OCI-LY3 (cell line): ENCODE measurements at regions not wholly inside any gene's neighbourhood (a gene's known extent, or its start where the extent isn't known, plus 50 kb on each side); places are given as distances from the start of the nearest gene placed in this dataset.

Source experiments
- H2AFZ ChIP-seq: fragments of 200-600, 300-600 bp; shearing (Covaris generic); 2 replicates; pipeline ENCODE4 v1.6.0; 2014; ENCODE audit warnings: antibody characterized with exemption, low read depth, low read length
- H3K27ac ChIP-seq: fragments of 200-600, 300-600 bp; sonication (generic); 2 replicates; pipeline ENCODE4 v1.5.1; 2014; ENCODE audit warnings: mild to moderate bottlenecking, low read length, moderate library complexity, mixed read lengths
- H3K27me3 ChIP-seq: fragments of 200-600, 300-600 bp; sonication (generic); 2 replicates; pipeline ENCODE4 v1.6.1; 2014; ENCODE audit warnings: low read depth, low read length, mixed read lengths
- H3K36me3 ChIP-seq: fragments of 200-600, 300-600 bp; sonication (generic); replicated peaks from 2 replicates; pipeline ENCODE3; 2014; ENCODE audit warnings: low read depth, low read length, mixed read lengths
- H3K4me1 ChIP-seq: fragments of 300-600, 200-600 bp; sonication (generic); 2 replicates; pipeline ENCODE4 v1.6.1; 2014; ENCODE audit warnings: low read length, mixed read lengths
- H3K4me2 ChIP-seq: fragments of 200-600, 300-600 bp; sonication (generic); 2 replicates; pipeline ENCODE4 v1.6.1; 2014; ENCODE audit warnings: low read length, mixed read lengths
- H3K4me3 ChIP-seq: fragments of 300-600, 200-600 bp; sonication (generic); 2 replicates; pipeline ENCODE4 v1.5.1; 2014; ENCODE audit warnings: antibody characterized with exemption, mild to moderate bottlenecking, low read length, moderate library complexity
- H3K79me2 ChIP-seq: fragments of 300-600, 200-600 bp; shearing (Covaris generic); 2 replicates; pipeline ENCODE4 v1.6.1; 2014; ENCODE audit warnings: mild to moderate bottlenecking, low read length, mixed read lengths
- H3K9ac ChIP-seq: fragments of 300-600, 200-600 bp; shearing (Covaris generic); 2 replicates; pipeline ENCODE4 v1.6.0; 2014; ENCODE audit warnings: mild to moderate bottlenecking, low read length, moderate library complexity
- H3K9me3 ChIP-seq: fragments of 200-600, 300-600 bp; shearing (Covaris generic); 2 replicates; pipeline ENCODE4 v1.6.1; 2014; ENCODE audit warnings: low read length, mixed read lengths; ENCODE audit not compliant: insufficient read depth
- H4K20me1 ChIP-seq: fragments of 200-600, 300-600 bp; sonication (generic); 2 replicates; pipeline ENCODE4 v1.6.1; 2016; ENCODE audit warnings: low read length, mixed read lengths; ENCODE audit not compliant: insufficient read depth
- EZH2phosphoT487 ChIP-seq: fragments of 200-600 bp; shearing (Covaris generic); IDR thresholded peaks from 2 replicates; pipeline ENCODE4 v1.6.1; 2018; ENCODE audit warnings: antibody characterized with exemption, mixed run types, low read depth
- TF ChIP-seq, protein P1 (sequence below): fragments of 200-600, 300-600 bp; sonication (generic); IDR thresholded peaks from 2 replicates; pipeline ENCODE4 v1.5.1; 2014; ENCODE audit warnings: antibody characterized with exemption, low read length, low read depth

DNA sequence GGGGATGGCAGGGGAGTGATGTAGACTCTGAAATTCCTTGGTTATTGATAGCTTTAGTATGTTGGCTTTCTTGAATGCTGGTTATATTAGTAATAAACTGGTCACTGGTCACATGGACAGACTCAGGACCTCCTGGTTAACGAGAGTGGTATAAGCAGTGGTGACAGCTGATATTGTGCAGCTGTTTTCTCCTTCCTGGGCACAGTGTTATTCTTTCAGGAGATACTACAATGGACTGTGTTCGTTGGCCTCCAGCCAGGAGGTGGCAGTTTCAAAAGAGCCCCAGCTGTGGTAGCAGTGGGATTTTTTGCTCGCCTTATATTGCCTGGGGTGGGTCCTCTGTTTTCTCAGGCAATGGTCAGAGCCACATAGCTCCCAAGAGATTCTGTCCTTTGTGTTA is 181.6 kb upstream of the RBMS3 start:
- 0 out of 2 replicates have a peak, but pooled peaks cover 6% of the 10 kb centered on the region for H3K9me3 ChIP-seq
- no peaks in the 10 kb centered on the region for H3K27me3 ChIP-seq
- TF ChIP-seq, protein P1, sequence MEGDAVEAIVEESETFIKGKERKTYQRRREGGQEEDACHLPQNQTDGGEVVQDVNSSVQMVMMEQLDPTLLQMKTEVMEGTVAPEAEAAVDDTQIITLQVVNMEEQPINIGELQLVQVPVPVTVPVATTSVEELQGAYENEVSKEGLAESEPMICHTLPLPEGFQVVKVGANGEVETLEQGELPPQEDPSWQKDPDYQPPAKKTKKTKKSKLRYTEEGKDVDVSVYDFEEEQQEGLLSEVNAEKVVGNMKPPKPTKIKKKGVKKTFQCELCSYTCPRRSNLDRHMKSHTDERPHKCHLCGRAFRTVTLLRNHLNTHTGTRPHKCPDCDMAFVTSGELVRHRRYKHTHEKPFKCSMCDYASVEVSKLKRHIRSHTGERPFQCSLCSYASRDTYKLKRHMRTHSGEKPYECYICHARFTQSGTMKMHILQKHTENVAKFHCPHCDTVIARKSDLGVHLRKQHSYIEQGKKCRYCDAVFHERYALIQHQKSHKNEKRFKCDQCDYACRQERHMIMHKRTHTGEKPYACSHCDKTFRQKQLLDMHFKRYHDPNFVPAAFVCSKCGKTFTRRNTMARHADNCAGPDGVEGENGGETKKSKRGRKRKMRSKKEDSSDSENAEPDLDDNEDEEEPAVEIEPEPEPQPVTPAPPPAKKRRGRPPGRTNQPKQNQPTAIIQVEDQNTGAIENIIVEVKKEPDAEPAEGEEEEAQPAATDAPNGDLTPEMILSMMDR = no peak
- no peak for TF ChIP-seq EZH2phosphoT487
- H2AFZ ChIP-seq = no peak overlapping the region
- no peaks in the 10 kb centered on the region for H3K4me1 ChIP-seq
- H3K9ac ChIP-seq = no peak overlapping the region
- H3K4me3 ChIP-seq = no peak overlapping the region
- no peaks in the 10 kb centered on the region for H4K20me1 ChIP-seq
- H3K79me2 ChIP-seq = no peaks in the 10 kb centered on the region
- no peak overlapping the region for H3K27ac ChIP-seq
- H3K36me3 ChIP-seq = no peaks in the 10 kb centered on the region
- H3K4me2 ChIP-seq = no peak overlapping the region

DNA sequence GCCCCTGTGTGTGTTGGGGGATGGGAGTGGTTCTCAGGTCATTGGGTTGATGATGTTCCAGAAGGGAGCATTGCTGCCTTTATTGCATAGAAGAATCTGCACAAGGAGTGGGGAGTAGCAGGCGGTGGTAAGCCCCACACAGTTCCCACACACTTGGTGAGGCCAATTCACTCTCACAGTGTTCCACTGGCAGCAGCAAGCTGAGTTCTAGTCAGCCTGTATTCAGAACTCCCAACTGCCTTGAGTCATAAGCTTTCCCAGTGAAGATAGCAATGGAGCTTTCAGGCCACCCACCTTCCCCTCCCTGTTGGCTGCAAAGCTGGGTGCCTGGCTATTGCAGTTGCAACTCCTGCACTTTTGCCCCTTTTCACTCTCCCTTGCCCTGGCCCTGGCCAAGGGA is 181.1 kb upstream of the RBMS3 start:
- Histone ChIP-seq H3K4me1 (no peaks in the 10 kb centered on the region), H3K4me3 (no peak overlapping the region), H3K27ac (no peak overlapping the region), H4K20me1 (no peaks in the 10 kb centered on the region), H3K4me2 (no peak overlapping the region), H3K79me2 (no peaks in the 10 kb centered on the region), H3K9ac (no peak overlapping the region), H3K36me3 (no peaks in the 10 kb centered on the region), H2AFZ (no peak overlapping the region), H3K9me3 (0 out of 2 replicates have a peak, but pooled peaks cover 6% of the 10 kb centered on the region), H3K27me3 (no peaks in the 10 kb centered on the region)
- TF ChIP-seq, protein P1 = no peak
- no peak for TF ChIP-seq EZH2phosphoT487

DNA sequence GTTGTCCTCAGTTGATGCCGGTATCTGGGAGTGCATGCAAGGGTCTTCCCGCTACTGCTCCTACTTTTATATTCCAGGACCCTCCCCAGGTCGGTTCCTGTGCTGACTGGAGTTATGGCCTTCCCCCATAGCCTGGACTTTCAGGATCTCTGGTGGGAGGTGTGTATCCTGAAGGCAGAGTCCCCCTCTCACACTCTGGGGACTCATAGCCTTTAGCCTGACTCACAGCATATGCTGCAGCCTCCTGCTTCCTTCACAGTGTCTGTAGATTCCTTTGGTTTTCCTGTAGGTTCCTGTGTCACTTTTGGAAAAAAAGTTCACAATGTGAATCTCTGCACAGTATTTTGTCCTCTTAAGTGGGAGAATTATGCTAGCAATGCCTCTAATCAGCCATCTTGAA is 180.6 kb upstream of the RBMS3 start:
- Histone ChIP-seq H3K27ac (no peak overlapping the region), H3K4me1 (no peaks in the 10 kb centered on the region), H4K20me1 (no peaks in the 10 kb centered on the region), H3K9me3 (0 out of 2 replicates have a peak, but pooled peaks cover 6% of the 10 kb centered on the region), H3K79me2 (no peaks in the 10 kb centered on the region), H3K36me3 (no peaks in the 10 kb centered on the region), H3K4me3 (no peak overlapping the region), H3K27me3 (no peaks in the 10 kb centered on the region), H3K9ac (no peak overlapping the region), H3K4me2 (no peak overlapping the region), H2AFZ (no peak overlapping the region)
- no peak for TF ChIP-seq EZH2phosphoT487
- TF ChIP-seq, protein P1 = no peak

DNA sequence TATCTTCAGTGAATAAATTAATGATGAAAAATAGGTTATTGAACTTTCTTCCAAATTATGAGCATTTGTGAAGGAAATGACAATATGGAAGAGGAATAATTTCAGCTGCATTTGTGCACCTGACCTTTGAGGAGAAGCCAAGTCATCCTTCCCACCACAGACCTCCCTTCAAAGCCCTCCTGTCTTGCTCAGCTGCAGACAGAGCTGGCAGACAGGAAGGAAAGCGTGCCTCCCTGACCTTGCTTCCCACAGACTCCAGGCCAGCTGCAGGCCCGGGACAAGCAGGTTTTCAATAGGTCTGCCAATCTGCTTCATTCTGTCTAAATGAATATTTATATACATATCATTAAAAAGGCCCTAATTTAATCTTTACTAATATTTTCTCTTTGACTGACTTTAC is 152.9 kb upstream of the RBMS3 start:
- Histone ChIP-seq H3K9me3 (no peaks in the 10 kb centered on the region), H4K20me1 (no peaks in the 10 kb centered on the region), H2AFZ (no peak overlapping the region), H3K4me2 (no peak overlapping the region), H3K4me1 (no peaks in the 10 kb centered on the region; the same call in 1 of the 2 replicates), H3K27ac (no peak overlapping the region), H3K36me3 (no peaks in the 10 kb centered on the region), H3K9ac (no peak overlapping the region), H3K27me3 (no peaks in the 10 kb centered on the region), H3K79me2 (no peaks in the 10 kb centered on the region), H3K4me3 (no peak overlapping the region)
- TF ChIP-seq EZH2phosphoT487 = no peak

DNA sequence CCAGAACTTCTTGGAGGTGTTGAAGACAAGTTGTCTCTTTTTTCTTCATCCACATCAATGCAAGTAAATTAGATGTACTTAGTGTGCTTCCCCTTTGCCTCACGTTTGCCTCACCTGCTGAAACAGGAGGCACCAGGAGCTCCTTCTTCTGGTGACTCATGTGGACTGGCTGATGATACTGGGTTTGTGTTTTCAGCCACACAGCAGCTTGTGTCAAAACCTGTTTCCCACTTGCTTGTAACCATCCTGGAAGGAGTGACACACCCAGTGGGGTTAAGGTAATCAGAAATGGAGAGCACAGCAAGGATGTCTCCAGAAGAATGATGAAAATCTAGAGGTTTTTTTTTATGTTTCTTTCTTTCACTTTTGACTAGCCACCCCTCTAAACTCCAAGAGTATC is 143.3 kb upstream of the RBMS3 start:
- Histone ChIP-seq H3K27ac (no peak overlapping the region), H3K4me2 (no peak overlapping the region), H4K20me1 (no peaks in the 10 kb centered on the region), H3K9ac (no peak overlapping the region), H3K27me3 (no peaks in the 10 kb centered on the region), H2AFZ (no peak overlapping the region), H3K79me2 (no peaks in the 10 kb centered on the region), H3K4me1 (no peaks in the 10 kb centered on the region; the same call in 1 of the 2 replicates), H3K4me3 (no peak overlapping the region), H3K9me3 (no peaks in the 10 kb centered on the region), H3K36me3 (no peaks in the 10 kb centered on the region)
- TF ChIP-seq, protein P1 = no peak
- no peak for TF ChIP-seq EZH2phosphoT487
